GM12875 (cell line): ENCODE measurements at regions not wholly inside any gene's neighbourhood (a gene's known extent, or its start where the extent isn't known, plus 50 kb on each side); places are given as distances from the start of the nearest gene placed in this dataset.

Experiments used
- H3K4me3 ChIP-seq: one replicate; pipeline ENCODE4 v1.5.1; 2011; ENCODE audit warnings: low read depth, low read length, control low read depth
- TF ChIP-seq, protein P1 (sequence below): IDR thresholded peaks from 2 replicates; pipeline ENCODE4 v1.5.1; 2011; ENCODE audit warnings: low read depth, mild to moderate bottlenecking, control low read depth, inconsistent platforms, low read length, moderate library complexity, borderline replicate concordance; ENCODE audit not compliant: insufficient read depth

DNA sequence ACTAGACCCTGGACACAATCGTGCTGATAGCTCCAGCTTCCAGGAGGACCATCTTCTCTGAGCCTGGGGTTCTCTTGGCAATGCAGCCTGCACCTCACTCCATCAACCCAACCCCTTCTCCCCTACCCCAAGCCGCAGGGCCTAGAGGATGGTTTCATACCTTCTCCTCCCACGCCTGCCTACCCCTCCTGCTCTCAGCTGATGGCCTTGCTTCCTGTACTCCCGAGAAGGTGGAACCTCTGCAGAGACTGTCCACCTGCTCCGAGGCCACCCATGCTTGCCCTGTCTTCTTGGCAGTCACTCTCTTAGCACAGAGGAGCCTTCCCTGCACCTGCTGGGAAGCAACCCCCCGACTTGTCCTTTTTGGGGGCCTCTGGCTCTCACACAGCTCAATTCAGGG lies 241.9 kb downstream of the IRX2 start:
- no peak overlapping the region for H3K4me3 ChIP-seq
- TF ChIP-seq, protein P1, sequence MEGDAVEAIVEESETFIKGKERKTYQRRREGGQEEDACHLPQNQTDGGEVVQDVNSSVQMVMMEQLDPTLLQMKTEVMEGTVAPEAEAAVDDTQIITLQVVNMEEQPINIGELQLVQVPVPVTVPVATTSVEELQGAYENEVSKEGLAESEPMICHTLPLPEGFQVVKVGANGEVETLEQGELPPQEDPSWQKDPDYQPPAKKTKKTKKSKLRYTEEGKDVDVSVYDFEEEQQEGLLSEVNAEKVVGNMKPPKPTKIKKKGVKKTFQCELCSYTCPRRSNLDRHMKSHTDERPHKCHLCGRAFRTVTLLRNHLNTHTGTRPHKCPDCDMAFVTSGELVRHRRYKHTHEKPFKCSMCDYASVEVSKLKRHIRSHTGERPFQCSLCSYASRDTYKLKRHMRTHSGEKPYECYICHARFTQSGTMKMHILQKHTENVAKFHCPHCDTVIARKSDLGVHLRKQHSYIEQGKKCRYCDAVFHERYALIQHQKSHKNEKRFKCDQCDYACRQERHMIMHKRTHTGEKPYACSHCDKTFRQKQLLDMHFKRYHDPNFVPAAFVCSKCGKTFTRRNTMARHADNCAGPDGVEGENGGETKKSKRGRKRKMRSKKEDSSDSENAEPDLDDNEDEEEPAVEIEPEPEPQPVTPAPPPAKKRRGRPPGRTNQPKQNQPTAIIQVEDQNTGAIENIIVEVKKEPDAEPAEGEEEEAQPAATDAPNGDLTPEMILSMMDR = no peak

DNA sequence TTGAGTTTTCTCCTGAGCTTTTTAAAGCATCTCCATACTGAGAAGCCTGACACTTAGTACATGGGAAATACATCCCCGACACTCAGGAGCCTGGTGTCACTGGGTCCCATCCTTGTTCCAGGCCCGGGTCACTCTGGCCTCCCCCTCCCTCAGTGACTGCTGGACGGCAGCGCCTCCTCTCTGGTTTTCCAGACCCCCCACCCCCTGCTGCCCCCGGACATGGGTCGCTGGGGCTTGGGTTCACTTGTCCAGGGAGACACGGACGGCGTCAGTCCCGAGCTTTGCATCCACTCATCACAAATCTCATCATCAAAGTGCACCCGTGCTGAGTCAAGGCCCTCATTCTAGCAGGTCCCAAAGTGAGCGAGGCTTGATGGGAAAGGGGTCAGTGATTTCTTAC lies 243.0 kb downstream of the IRX2 start:
- TF ChIP-seq, protein P1 = no peak
- H3K4me3 ChIP-seq = no peak overlapping the region

DNA sequence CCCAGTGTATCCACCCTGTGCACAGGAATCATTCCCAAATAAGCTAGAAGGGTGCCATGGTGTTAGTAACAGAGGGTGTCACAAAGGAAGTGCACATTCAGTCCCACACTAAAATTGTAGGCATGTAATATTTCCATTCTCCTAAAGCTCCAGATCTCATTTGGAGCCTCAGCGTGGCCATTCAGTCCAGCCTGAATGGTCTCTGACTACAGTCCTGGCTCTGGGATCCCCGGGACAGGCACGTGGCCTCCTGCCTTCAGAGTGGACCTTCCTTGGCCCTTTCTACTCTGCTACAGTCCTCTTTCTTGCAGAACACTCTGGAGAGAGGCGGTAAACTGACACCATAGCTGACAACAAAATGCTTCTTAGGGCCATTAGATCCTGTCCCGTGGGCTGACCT lies 243.9 kb downstream of the IRX2 start:
- no peak overlapping the region for H3K4me3 ChIP-seq
- TF ChIP-seq, protein P1 = no peak

DNA sequence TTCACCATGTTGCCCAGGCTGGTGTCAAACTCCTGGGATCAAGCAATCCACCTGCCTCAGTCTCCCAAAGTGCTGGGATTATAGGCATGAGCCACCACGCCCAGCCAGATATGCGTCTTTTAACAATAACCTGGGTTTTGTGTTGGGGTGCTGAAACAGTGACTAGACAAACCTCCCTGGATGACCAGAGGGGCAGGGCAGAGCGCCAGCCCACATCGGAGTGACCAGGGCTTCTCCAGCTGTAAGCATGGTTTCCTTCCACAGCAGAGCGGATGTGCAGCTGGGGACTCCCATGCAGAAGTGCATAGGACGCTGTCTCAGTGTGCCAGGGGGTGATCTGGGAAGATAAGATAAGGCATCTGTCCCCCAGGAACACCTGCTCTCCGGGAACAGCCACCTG lies 244.9 kb downstream of the IRX2 start:
- TF ChIP-seq, protein P1 = no peak
- no peak overlapping the region for H3K4me3 ChIP-seq

DNA sequence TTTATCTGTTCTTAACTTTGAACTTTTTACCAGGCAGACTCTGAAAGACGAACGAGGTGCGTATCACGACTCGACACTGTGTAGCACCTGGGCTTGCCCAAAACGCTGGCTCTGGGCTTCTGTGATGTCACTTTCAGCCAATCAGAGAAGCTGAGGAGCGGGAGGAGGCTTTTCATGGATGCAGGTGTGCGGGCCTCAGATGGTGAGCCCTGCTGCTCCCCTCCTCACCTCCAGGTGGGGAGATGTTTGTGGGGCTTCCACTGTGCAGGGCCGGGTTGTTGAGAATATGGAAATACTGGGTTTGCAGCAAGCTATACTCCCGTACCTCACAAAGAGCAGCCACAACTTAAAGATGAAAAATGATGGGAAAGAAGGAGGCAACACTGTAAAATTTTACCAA lies 246.3 kb downstream of the IRX2 start:
- no peak overlapping the region for H3K4me3 ChIP-seq
- TF ChIP-seq, protein P1 = no peak

DNA sequence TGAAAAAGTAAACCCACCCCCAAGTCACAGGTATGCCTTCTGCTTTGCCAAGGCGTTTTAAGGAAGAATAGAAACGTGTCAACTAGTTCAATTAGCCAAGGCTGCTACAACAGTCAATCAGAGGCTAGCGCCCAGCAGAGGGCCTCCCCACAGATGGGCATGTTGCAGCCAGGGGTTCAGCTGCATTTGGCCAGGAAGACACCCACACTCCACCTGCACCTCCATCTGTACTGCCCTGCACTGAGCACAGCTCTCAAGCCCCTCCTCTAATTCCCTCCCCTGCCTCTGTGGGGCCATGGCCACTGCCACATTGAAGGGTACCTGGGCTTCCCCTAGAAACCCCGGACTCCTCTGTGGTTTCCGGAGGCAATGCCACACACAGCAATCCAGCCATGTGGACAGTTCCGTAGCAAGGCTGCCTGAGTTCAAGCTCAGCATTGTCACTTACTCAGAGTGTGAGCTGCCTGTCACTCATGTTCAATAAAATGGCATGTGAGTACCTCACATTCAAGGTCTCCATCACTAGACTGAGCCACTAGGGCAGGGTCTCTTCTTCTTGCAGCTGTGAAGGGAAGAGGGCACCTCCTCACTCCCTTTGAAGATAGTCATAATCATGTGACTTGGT lies 248.4 kb downstream of the IRX2 start:
- TF ChIP-seq, protein P1 = no peak
- no peak overlapping the region for H3K4me3 ChIP-seq

DNA sequence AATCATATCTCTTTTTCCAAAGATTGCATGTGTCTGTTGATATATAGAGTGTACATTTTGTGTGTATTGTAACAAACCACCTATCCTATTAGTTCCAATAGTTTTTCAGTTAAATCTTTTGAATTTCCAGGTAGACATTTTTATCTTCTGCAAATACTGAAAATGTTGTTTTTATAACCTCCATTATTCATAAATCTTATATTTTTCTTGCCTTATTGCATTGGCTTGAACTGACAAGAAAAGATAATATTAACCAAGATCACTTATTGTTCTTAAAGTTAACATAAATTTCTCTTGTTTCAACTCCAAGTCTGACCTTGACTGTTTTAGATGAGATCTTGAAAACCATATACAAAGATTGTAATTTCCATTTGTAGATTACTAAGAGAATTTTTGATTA lies 251.6 kb downstream of the IRX2 start:
- H3K4me3 ChIP-seq = no peak overlapping the region
- TF ChIP-seq, protein P1 = no peak
